ENCODE measurements at regions not wholly inside any gene's neighbourhood (a gene's known extent, or its start where the extent isn't known, plus 50 kb on each side); places are given as distances from the start of the nearest gene placed in this dataset.

GRCh38 chr1:83015163-83015562 lies 983.8 kb downstream of the TTLL7 start:
- Histone ChIP-seq H3K4me1 (ENCODE audit: control insufficient read depth in 1 of 2, insufficient read depth in 2 of 2, low read length in 2 of 2) (peaks cover 3 to 5% of the 10 kb centered on the region in 2 experiments), H3K27me3 (ENCODE audit: insufficient read depth, low read length) (no peaks in the 10 kb centered on the region), H3K79me1 (ENCODE audit: low read length) (peaks cover 6% of the 10 kb centered on the region), H3K9ac (ENCODE audit: low read length) (no peak overlapping the region), H3K4ac (ENCODE audit: low read depth, low read length) (no peak overlapping the region), H3K4me2 (ENCODE audit: low read length) (no peak overlapping the region), H3K23ac (ENCODE audit: low read length) (no peak overlapping the region), H3K9me3 (ENCODE audit: insufficient read depth, low read depth, low read length) (no peaks in the 10 kb centered on the region), H3K27ac (ENCODE audit: low read depth, low read length) (no peak overlapping the region), H2AFZ (ENCODE audit: insufficient read depth, low read length, poor library complexity) (no peak overlapping the region), H2BK12ac (ENCODE audit: low read length) (no peak overlapping the region), H4K91ac (ENCODE audit: low read depth, low read length) (no peak overlapping the region), H3K4me3 (ENCODE audit: low read depth, low read length) (no peak overlapping the region), H2AK5ac (ENCODE audit: low read length) (no peak overlapping the region), H2BK120ac (ENCODE audit: insufficient read depth, low read length, poor library complexity) (no peak overlapping the region), H3K79me2 (ENCODE audit: control insufficient read depth, insufficient read depth, low read length, poor library complexity) (no peaks in the 10 kb centered on the region), H4K8ac (ENCODE audit: low read depth, low read length) (no peak overlapping the region), H3K18ac (ENCODE audit: low read length) (no peak overlapping the region), H2BK5ac (ENCODE audit: low read depth, low read length, poor library complexity) (no peak overlapping the region), H3K14ac (ENCODE audit: low read length) (no peak overlapping the region), H4K12ac (ENCODE audit: low read depth, low read length) (no peak overlapping the region), H3K36me3 (ENCODE audit: control insufficient read depth in 1 of 2, insufficient read depth in 2 of 2, low read length in 2 of 2) (no peaks in the 10 kb centered on the region)
- DNase-seq: no peak
- no CpG with 5 or more reads among the region's 2 CpGs for WGBS (ENCODE audit: extremely low coverage, insufficient coverage, insufficient read length)

- no peak overlapping the region for H2BK5ac ChIP-seq (ENCODE audit: low read depth, low read length, poor library complexity)
- no peak overlapping the region for H4K12ac ChIP-seq (ENCODE audit: low read depth, low read length)
- H3K36me3 ChIP-seq (ENCODE audit: control insufficient read depth in 1 of 2, insufficient read depth in 2 of 2, low read length in 2 of 2): no peaks in the 10 kb centered on the region
- H3K4me3 ChIP-seq (ENCODE audit: low read depth, low read length): no peak overlapping the region
- no peak overlapping the region for H2AK5ac ChIP-seq (ENCODE audit: low read length)
- no peaks in the 10 kb centered on the region for H3K9me3 ChIP-seq (ENCODE audit: insufficient read depth, low read depth, low read length)
- H2AFZ ChIP-seq (ENCODE audit: insufficient read depth, low read length, poor library complexity): no peak overlapping the region
- H4K8ac ChIP-seq (ENCODE audit: low read depth, low read length): no peak overlapping the region
- no peak overlapping the region for H3K23ac ChIP-seq (ENCODE audit: low read length)
- H3K14ac ChIP-seq (ENCODE audit: low read length): no peak overlapping the region
- H2BK120ac ChIP-seq (ENCODE audit: insufficient read depth, low read length, poor library complexity): peak overlapping the region; percentile 27
- H3K4me2 ChIP-seq (ENCODE audit: low read length): no peak overlapping the region
- H4K91ac ChIP-seq (ENCODE audit: low read depth, low read length): peak overlapping the region; percentile 81
- H3K27ac ChIP-seq (ENCODE audit: low read depth, low read length): peak overlapping the region; percentile 15
- peaks cover 3 to 5% of the 10 kb centered on the region in 2 experiments for H3K4me1 ChIP-seq (ENCODE audit: control insufficient read depth in 1 of 2, insufficient read depth in 2 of 2, low read length in 2 of 2)
- H3K18ac ChIP-seq (ENCODE audit: low read length): no peak overlapping the region
- no peaks in the 10 kb centered on the region for H3K27me3 ChIP-seq (ENCODE audit: insufficient read depth, low read length)
- H3K79me2 ChIP-seq (ENCODE audit: control insufficient read depth, insufficient read depth, low read length, poor library complexity): no peaks in the 10 kb centered on the region
- H3K4ac ChIP-seq (ENCODE audit: low read depth, low read length): no peak overlapping the region
- peak in 1 of 2 donors; percentile 30 for DNase-seq
- no peak overlapping the region for H3K9ac ChIP-seq (ENCODE audit: low read length)
- peaks cover 9% of the 10 kb centered on the region for H3K79me1 ChIP-seq (ENCODE audit: low read length)
- H2BK12ac ChIP-seq (ENCODE audit: low read length): no peak overlapping the region
These were observed 986.0 kb downstream of the TTLL7 start for GRCh38 chr1:83012950-83013349.

DNA sequence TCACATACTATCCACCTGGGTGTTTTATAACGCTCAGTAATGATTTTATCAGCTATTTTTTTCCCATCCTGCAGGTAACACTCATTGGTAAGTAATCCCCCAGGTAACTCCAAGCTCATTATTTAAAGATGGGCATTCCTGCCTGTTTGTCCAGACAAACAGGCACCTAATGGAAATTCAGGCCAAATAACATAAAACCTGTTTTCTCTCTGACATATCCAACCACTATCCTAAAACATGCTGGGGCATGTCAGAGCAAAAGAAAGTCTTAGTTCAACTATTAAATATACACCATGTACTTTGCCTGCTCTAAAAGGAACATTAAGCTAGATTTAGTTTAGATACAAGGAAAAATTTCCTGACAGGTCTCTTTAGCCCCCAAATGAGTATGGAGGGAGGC lies 987.7 kb downstream of the TTLL7 start:
- H4K91ac ChIP-seq (ENCODE audit: low read depth, low read length): no peak overlapping the region
- no peak overlapping the region for H2AK5ac ChIP-seq (ENCODE audit: low read length)
- H3K9ac ChIP-seq (ENCODE audit: low read length): no peak overlapping the region
- H3K36me3 ChIP-seq (ENCODE audit: control insufficient read depth in 1 of 2, insufficient read depth in 2 of 2, low read length in 2 of 2): no peaks in the 10 kb centered on the region
- no peak overlapping the region for H3K18ac ChIP-seq (ENCODE audit: low read length)
- no peaks in the 10 kb centered on the region for H3K27me3 ChIP-seq (ENCODE audit: insufficient read depth, low read length)
- no peak overlapping the region for H2BK120ac ChIP-seq (ENCODE audit: insufficient read depth, low read length, poor library complexity)
- H3K79me1 ChIP-seq (ENCODE audit: low read length): peaks cover 9% of the 10 kb centered on the region
- no peaks in the 10 kb centered on the region for H3K79me2 ChIP-seq (ENCODE audit: control insufficient read depth, insufficient read depth, low read length, poor library complexity)
- H3K23ac ChIP-seq (ENCODE audit: low read length): no peak overlapping the region
- no peak overlapping the region for H3K4me3 ChIP-seq (ENCODE audit: low read depth, low read length)
- no peak overlapping the region for H2BK12ac ChIP-seq (ENCODE audit: low read length)
- no CpG with 5 or more reads among the region's 1 CpG for WGBS (ENCODE audit: extremely low coverage, insufficient coverage, insufficient read length)
- H3K27ac ChIP-seq (ENCODE audit: low read depth, low read length): no peak overlapping the region
- H3K9me3 ChIP-seq (ENCODE audit: insufficient read depth, low read depth, low read length): no peaks in the 10 kb centered on the region
- no peak overlapping the region for H2BK5ac ChIP-seq (ENCODE audit: low read depth, low read length, poor library complexity)
- H3K4ac ChIP-seq (ENCODE audit: low read depth, low read length): no peak overlapping the region
- DNase-seq: peak in 1 of 2 donors; percentile 10
- H4K8ac ChIP-seq (ENCODE audit: low read depth, low read length): no peak overlapping the region
- no peak overlapping the region for H3K14ac ChIP-seq (ENCODE audit: low read length)
- peaks cover 3 to 5% of the 10 kb centered on the region in 2 experiments for H3K4me1 ChIP-seq (ENCODE audit: control insufficient read depth in 1 of 2, insufficient read depth in 2 of 2, low read length in 2 of 2)
- no peak overlapping the region for H4K12ac ChIP-seq (ENCODE audit: low read depth, low read length)
- H3K4me2 ChIP-seq (ENCODE audit: low read length): no peak overlapping the region
- no peak overlapping the region for H2AFZ ChIP-seq (ENCODE audit: insufficient read depth, low read length, poor library complexity)

DNA sequence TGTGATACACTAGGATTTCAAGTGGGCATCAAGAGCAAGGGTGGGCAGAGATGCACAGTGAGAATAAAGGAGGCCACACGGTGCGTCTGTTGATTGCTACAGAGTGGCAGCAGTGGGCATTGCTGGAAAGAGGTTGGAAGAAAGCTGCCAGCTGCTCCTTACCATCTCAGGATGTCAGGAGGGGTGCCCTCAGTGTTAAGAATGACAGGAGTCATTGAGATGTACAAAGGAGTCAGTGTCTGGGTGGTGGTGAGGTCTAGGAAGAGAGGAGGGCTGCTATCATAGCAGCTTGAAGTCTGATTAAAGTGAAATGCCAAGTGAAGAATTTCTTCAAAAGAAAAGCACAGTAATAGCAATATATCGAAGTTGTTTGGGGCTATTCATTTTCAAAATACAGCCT lies 992.7 kb downstream of the TTLL7 start:
- Histone ChIP-seq H4K12ac (ENCODE audit: low read depth, low read length) (no peak overlapping the region), H2AFZ (ENCODE audit: insufficient read depth, low read length, poor library complexity) (no peak overlapping the region), H3K9me3 (ENCODE audit: insufficient read depth, low read depth, low read length) (no peaks in the 10 kb centered on the region), H3K9ac (ENCODE audit: low read length) (no peak overlapping the region), H2AK5ac (ENCODE audit: low read length) (no peak overlapping the region), H2BK12ac (ENCODE audit: low read length) (no peak overlapping the region), H3K18ac (ENCODE audit: low read length) (no peak overlapping the region), H3K36me3 (ENCODE audit: control insufficient read depth in 1 of 2, insufficient read depth in 2 of 2, low read length in 2 of 2) (no peaks in the 10 kb centered on the region), H3K27me3 (ENCODE audit: insufficient read depth, low read length) (no peaks in the 10 kb centered on the region), H3K4me1 (ENCODE audit: control insufficient read depth in 1 of 2, insufficient read depth in 2 of 2, low read length in 2 of 2) (peaks cover 0 to 4% of the 10 kb centered on the region in 2 experiments), H3K79me1 (ENCODE audit: low read length) (peaks cover 4% of the 10 kb centered on the region), H3K4me3 (ENCODE audit: low read depth, low read length) (no peak overlapping the region), H3K4ac (ENCODE audit: low read depth, low read length) (no peak overlapping the region), H4K91ac (ENCODE audit: low read depth, low read length) (no peak overlapping the region), H2BK5ac (ENCODE audit: low read depth, low read length, poor library complexity) (no peak overlapping the region), H4K8ac (ENCODE audit: low read depth, low read length) (no peak overlapping the region), H3K79me2 (ENCODE audit: control insufficient read depth, insufficient read depth, low read length, poor library complexity) (no peaks in the 10 kb centered on the region), H2BK120ac (ENCODE audit: insufficient read depth, low read length, poor library complexity) (no peak overlapping the region), H3K14ac (ENCODE audit: low read length) (no peak overlapping the region), H3K4me2 (ENCODE audit: low read length) (no peak overlapping the region), H3K23ac (ENCODE audit: low read length) (no peak overlapping the region), H3K27ac (ENCODE audit: low read depth, low read length) (no peak overlapping the region)
- DNase-seq: no peak
- WGBS (ENCODE audit: extremely low coverage, insufficient coverage, insufficient read length): no CpG with 5 or more reads among the region's 3 CpGs
